ENCODE measurements at regions not wholly inside any gene's neighbourhood (a gene's known extent, or its start where the extent isn't known, plus 50 kb on each side); places are given as distances from the start of the nearest gene placed in this dataset.

DNA sequence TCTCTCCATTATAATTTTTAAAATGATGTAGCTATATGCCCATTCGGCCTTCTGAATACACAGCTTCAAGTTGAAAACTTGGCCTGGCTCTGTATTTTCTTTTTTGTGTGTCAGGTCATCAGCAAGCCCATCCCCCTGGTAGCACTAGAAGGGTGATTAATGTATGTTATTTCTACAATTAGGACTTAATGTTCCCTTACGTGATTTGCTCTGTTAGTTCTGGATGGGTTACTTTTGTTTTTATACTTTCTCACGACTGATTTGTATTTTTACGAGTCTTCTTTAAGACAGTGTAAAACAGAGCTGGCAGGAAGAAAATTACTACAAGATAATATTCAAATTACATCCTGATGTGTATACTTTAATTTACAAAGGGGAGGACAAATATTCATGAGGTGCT, 88.4 kb upstream of the RGPD4 start:
- H3K27me3 ChIP-seq (ENCODE audit: control insufficient read depth in 2 of 2, insufficient read depth in 2 of 2, low read length in 2 of 2), result no peaks in the 10 kb centered on the region
- 70% methylated on average over 4 of the region's 4 CpGs for WGBS (ENCODE audit: insufficient coverage, low coverage, missing lambda C conversion rate)
- in situ Hi-C loops (cut with MboI), result no loop called here
- peaks cover 98% of the 10 kb centered on the region for H3K79me2 ChIP-seq (ENCODE audit: control insufficient read depth, insufficient read depth, low read length)
- no TSS peak for BruUV-seq (replicated peaks)
- H3K9ac ChIP-seq (ENCODE audit: insufficient read depth in 1 of 2, low read depth in 2 of 2, low read length in 2 of 2), result no peak overlapping the region
- no peak overlapping the region for H3K4me2 ChIP-seq (ENCODE audit: insufficient read depth, low read length)
- no peak overlapping the region for H3K27ac ChIP-seq (ENCODE audit: extremely low read depth, low read depth, low read length)
- H2AFZ ChIP-seq (ENCODE audit: low read depth, low read length), result no peak overlapping the region
- peaks cover 77% of the 10 kb centered on the region for H3K36me3 ChIP-seq (ENCODE audit: control insufficient read depth, insufficient read depth, low read length)
- no peaks in the 10 kb centered on the region for H3K9me3 ChIP-seq (replicated peaks; ENCODE audit: control insufficient read depth, insufficient read depth, low read depth, low read length)
- H3K4me3 ChIP-seq, result no peak overlapping the region
- H3K9me1 ChIP-seq (ENCODE audit: control insufficient read depth, insufficient read depth, low read length), result no peaks in the 10 kb centered on the region
- no peak for FAIRE-seq
- ChIA-PET POLR2A (interaction anchor here (1.0 to 4.6 kb wide), 2 partner anchors 8 to 16 kb away, joined by 3 to 22 read pairs; no protein-coding TSS in a partner anchor), CTCF (ENCODE audit: low intra/inter-chr PET ratio) (no interaction called here)
- intact Hi-C loops (cut with micrococcal nuclease), result no loop called here
- TF ChIP-seq ZKSCAN8 (CRISPR knock-in tag; IDR thresholded peaks at IDR 0.05) (no peak), POLR2A (conservative IDR thresholded peaks at IDR 0.05) (peak; percentile 5; the same call in 1 of the 2 replicates), CHD2 (IDR thresholded peaks at IDR 0.05; ENCODE audit: low read depth, low read length) (peak; percentile 30; the same call in 1 of the 2 replicates), RAD51 (IDR thresholded peaks at IDR 0.05; ENCODE audit: borderline replicate concordance, low read depth) (no peak), CBX2 (IDR thresholded peaks at IDR 0.05; ENCODE audit: insufficient read depth, low read length, poor library complexity, severe bottlenecking) (no peak)
- TF ChIP-seq, protein P1, sequence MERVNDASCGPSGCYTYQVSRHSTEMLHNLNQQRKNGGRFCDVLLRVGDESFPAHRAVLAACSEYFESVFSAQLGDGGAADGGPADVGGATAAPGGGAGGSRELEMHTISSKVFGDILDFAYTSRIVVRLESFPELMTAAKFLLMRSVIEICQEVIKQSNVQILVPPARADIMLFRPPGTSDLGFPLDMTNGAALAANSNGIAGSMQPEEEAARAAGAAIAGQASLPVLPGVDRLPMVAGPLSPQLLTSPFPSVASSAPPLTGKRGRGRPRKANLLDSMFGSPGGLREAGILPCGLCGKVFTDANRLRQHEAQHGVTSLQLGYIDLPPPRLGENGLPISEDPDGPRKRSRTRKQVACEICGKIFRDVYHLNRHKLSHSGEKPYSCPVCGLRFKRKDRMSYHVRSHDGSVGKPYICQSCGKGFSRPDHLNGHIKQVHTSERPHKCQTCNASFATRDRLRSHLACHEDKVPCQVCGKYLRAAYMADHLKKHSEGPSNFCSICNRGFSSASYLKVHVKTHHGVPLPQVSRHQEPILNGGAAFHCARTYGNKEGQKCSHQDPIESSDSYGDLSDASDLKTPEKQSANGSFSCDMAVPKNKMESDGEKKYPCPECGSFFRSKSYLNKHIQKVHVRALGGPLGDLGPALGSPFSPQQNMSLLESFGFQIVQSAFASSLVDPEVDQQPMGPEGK (CRISPR knock-in tag; IDR thresholded peaks at IDR 0.05; ENCODE audit: borderline replicate concordance), result no peak
- peaks cover 0 to 29% of the 10 kb centered on the region in 2 experiments; a peak in 3 of 5 replicates for H3K4me1 ChIP-seq (replicated peaks in 1 of 2; ENCODE audit: control insufficient read depth in 2 of 2, insufficient read depth in 2 of 2, low read length in 2 of 2)
- DNase-seq (ENCODE audit: extremely low read depth in 1 of 4, low spot score in 3 of 4), result no peak
- peaks cover 77% of the 10 kb centered on the region for H4K20me1 ChIP-seq (replicated peaks; ENCODE audit: control insufficient read depth, insufficient read depth, low read length)
- no peak for ATAC-seq

Measured in K562 (cell line).